LNCaP clone FGC (cell line): ENCODE measurements at regions not wholly inside any gene's neighbourhood (a gene's known extent, or its start where the extent isn't known, plus 50 kb on each side); places are given as distances from the start of the nearest gene placed in this dataset.

Experiments used
- DNase-seq: peaks from one replicate; pipeline ENCODE4 v3.0.0-alpha.2; 2011; ENCODE audit warnings: low read depth
- H3K4me3 ChIP-seq: 2 replicates; pipeline ENCODE4 v1.5.1; 2011; ENCODE audit warnings: mild to moderate bottlenecking, low read depth, low read length, control low read depth
- CTCF ChIP-seq: IDR thresholded peaks from 2 replicates; pipeline ENCODE4 v1.5.1; 2012; ENCODE audit warnings: mild to moderate bottlenecking; ENCODE audit not compliant: control insufficient read depth, insufficient read depth; ENCODE audit errors: extremely low read depth

GRCh38 chr2:139759000-139759505, 978.9 kb upstream of the NXPH2 start:
- DNase-seq = no peak
- no peak overlapping the region for H3K4me3 ChIP-seq
- TF ChIP-seq CTCF = no peak

GRCh38 chr2:139746901-139747300, 966.7 kb upstream of the NXPH2 start:
- TF ChIP-seq CTCF = no peak
- no peak overlapping the region for H3K4me3 ChIP-seq
- no peak for DNase-seq

- DNase-seq = no peak
- no peak for TF ChIP-seq CTCF
- no peak overlapping the region for H3K4me3 ChIP-seq
Observed at GRCh38 chr2:139744273-139744672, 964.1 kb upstream of the NXPH2 start.

GRCh38 chr2:139742216-139743172, 962.3 kb upstream of the NXPH2 start:
- DNase-seq = no peak
- TF ChIP-seq CTCF = no peak
- H3K4me3 ChIP-seq = no peak overlapping the region

GRCh38 chr2:139737659-139738058, 957.5 kb upstream of the NXPH2 start:
- TF ChIP-seq CTCF = no peak

DNA sequence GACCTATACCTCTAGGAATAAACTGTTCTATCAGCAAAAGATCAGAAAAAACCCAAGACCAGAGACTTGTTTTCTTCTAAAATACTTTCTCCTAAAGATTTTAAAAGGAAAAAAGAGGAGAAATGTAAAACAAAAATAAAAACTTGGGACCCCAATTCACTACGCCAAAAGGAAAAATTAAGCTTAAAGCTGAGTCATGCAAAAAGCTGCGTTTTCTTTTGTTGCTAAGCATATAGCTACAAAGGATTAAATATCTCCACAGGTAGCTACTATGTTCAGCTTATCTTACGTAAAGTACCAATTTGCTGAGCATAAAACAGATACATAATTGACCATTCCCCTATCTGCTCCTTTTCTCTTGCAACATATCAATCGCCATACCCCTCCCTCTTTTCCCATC, 950.0 kb upstream of the NXPH2 start:
- DNase-seq = no peak
- no peak overlapping the region for H3K4me3 ChIP-seq
- no peak for TF ChIP-seq CTCF

More at GRCh38 chr2:139737659-139738058, 957.5 kb upstream of the NXPH2 start:
- no peak overlapping the region for H3K4me3 ChIP-seq
- DNase-seq = no peak
